ENCODE measurements at regions not wholly inside any gene's neighbourhood (a gene's known extent, or its start where the extent isn't known, plus 50 kb on each side); places are given as distances from the start of the nearest gene placed in this dataset.

DNA sequence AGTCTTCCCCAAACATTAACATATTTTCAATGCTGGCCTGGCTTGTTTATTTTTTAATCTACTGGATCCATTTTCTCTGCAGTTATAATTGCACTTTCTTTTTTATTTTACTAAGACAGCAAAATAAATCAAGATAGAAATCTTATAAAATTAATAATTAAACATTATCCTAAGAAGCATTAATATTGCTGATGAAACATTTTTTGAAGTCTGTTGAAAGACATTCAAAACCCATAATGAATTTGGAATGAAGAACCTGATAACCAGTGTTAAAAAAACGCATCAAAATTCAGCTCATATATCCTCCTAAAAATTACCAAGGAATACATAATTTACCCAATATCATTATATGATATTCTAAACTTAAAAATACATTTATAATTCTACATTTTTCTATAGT lies 675.7 kb upstream of the PRMT6 start:
- no peak for TF ChIP-seq KDM4B (CRISPR knock-in tag; IDR thresholded peaks at IDR 0.05)
- no peak for TF ChIP-seq NR2C2 (CRISPR knock-in tag; IDR thresholded peaks at IDR 0.05; ENCODE audit: borderline replicate concordance)
- TF ChIP-seq HES4 (CRISPR knock-in tag; IDR thresholded peaks at IDR 0.05; ENCODE audit: borderline replicate concordance) = no peak
- no peak for TF ChIP-seq POLR2AphosphoS5 (IDR thresholded peaks at IDR 0.05; ENCODE audit: low read depth, low read length)
- no peak for TF ChIP-seq SMC3 (IDR thresholded peaks at IDR 0.05; ENCODE audit: low read length)
- TF ChIP-seq BORCS8-MEF2B (CRISPR knock-in tag; IDR thresholded peaks at IDR 0.05) = no peak
- TF ChIP-seq, protein P1, sequence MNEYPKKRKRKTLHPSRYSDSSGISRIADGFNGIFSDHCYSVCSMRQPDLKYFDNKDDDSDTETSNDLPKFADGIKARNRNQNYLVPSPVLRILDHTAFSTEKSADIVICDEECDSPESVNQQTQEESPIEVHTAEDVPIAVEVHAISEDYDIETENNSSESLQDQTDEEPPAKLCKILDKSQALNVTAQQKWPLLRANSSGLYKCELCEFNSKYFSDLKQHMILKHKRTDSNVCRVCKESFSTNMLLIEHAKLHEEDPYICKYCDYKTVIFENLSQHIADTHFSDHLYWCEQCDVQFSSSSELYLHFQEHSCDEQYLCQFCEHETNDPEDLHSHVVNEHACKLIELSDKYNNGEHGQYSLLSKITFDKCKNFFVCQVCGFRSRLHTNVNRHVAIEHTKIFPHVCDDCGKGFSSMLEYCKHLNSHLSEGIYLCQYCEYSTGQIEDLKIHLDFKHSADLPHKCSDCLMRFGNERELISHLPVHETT (CRISPR knock-in tag; conservative IDR thresholded peaks at IDR 0.05) = no peak
- no peak for TF ChIP-seq ZSCAN31 (CRISPR knock-in tag; IDR thresholded peaks at IDR 0.05; ENCODE audit: low read depth)
- TF ChIP-seq, protein P2, sequence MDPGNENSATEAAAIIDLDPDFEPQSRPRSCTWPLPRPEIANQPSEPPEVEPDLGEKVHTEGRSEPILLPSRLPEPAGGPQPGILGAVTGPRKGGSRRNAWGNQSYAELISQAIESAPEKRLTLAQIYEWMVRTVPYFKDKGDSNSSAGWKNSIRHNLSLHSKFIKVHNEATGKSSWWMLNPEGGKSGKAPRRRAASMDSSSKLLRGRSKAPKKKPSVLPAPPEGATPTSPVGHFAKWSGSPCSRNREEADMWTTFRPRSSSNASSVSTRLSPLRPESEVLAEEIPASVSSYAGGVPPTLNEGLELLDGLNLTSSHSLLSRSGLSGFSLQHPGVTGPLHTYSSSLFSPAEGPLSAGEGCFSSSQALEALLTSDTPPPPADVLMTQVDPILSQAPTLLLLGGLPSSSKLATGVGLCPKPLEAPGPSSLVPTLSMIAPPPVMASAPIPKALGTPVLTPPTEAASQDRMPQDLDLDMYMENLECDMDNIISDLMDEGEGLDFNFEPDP (CRISPR knock-in tag; conservative IDR thresholded peaks at IDR 0.05) = no peak
- TF ChIP-seq, protein P3, sequence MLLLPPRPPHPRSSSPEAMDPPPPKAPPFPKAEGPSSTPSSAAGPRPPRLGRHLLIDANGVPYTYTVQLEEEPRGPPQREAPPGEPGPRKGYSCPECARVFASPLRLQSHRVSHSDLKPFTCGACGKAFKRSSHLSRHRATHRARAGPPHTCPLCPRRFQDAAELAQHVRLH (CRISPR knock-in tag; IDR thresholded peaks at IDR 0.05; ENCODE audit: borderline replicate concordance, low read depth) = no peak
- TF ChIP-seq, protein P4, sequence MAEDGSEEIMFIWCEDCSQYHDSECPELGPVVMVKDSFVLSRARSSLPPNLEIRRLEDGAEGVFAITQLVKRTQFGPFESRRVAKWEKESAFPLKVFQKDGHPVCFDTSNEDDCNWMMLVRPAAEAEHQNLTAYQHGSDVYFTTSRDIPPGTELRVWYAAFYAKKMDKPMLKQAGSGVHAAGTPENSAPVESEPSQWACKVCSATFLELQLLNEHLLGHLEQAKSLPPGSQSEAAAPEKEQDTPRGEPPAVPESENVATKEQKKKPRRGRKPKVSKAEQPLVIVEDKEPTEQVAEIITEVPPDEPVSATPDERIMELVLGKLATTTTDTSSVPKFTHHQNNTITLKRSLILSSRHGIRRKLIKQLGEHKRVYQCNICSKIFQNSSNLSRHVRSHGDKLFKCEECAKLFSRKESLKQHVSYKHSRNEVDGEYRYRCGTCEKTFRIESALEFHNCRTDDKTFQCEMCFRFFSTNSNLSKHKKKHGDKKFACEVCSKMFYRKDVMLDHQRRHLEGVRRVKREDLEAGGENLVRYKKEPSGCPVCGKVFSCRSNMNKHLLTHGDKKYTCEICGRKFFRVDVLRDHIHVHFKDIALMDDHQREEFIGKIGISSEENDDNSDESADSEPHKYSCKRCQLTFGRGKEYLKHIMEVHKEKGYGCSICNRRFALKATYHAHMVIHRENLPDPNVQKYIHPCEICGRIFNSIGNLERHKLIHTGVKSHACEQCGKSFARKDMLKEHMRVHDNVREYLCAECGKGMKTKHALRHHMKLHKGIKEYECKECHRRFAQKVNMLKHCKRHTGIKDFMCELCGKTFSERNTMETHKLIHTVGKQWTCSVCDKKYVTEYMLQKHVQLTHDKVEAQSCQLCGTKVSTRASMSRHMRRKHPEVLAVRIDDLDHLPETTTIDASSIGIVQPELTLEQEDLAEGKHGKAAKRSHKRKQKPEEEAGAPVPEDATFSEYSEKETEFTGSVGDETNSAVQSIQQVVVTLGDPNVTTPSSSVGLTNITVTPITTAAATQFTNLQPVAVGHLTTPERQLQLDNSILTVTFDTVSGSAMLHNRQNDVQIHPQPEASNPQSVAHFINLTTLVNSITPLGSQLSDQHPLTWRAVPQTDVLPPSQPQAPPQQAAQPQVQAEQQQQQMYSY (CRISPR knock-in tag; IDR thresholded peaks at IDR 0.05) = no peak
- TF ChIP-seq CC2D1A (CRISPR knock-in tag; IDR thresholded peaks at IDR 0.05) = no peak
- no peak for TF ChIP-seq MYC (CRISPR knock-in tag; IDR thresholded peaks at IDR 0.05; ENCODE audit: borderline replicate concordance)
- no peak for TF ChIP-seq ZNF841 (CRISPR knock-in tag; IDR thresholded peaks at IDR 0.05; ENCODE audit: borderline replicate concordance)
